ENCODE measurements at regions not wholly inside any gene's neighbourhood (a gene's known extent, or its start where the extent isn't known, plus 50 kb on each side); places are given as distances from the start of the nearest gene placed in this dataset.

GRCh38 chr4:83768146-83768545 is 232.2 kb downstream of the GPAT3 start:
- no peak for TF ChIP-seq POLR2A (IDR thresholded peaks at IDR 0.05; ENCODE audit: low read length)
- TF ChIP-seq GATA1 (IDR thresholded peaks at IDR 0.05; ENCODE audit: low read depth, low read length) = no peak
